SH-SY5Y (cell line): ENCODE measurements at regions not wholly inside any gene's neighbourhood (a gene's known extent, or its start where the extent isn't known, plus 50 kb on each side); places are given as distances from the start of the nearest gene placed in this dataset.

Experiments
- GATA2 ChIP-seq: IDR thresholded peaks from 2 replicates; pipeline ENCODE4 v1.6.1; 2011; ENCODE audit warnings: mild to moderate bottlenecking, low read depth, low read length
- GATA3 ChIP-seq: IDR thresholded peaks from 2 replicates; pipeline ENCODE4 v1.6.1; 2011; ENCODE audit warnings: low read depth, mild to moderate bottlenecking, low read length, moderate library complexity

GRCh38 chr10:64952042-64952441, 1430.8 kb downstream of the REEP3 start:
- TF ChIP-seq GATA2 (no peak), GATA3 (no peak)
